ENCODE measurements at regions not wholly inside any gene's neighbourhood (a gene's known extent, or its start where the extent isn't known, plus 50 kb on each side); places are given as distances from the start of the nearest gene placed in this dataset.

- intact Hi-C loops (cut with DNase I), result no loop called here
- DNase-seq (no peak), ATAC-seq (no peak), FAIRE-seq (no peak)
- no peak for TF ChIP-seq CTCF (IDR thresholded peaks at IDR 0.05)
- 76 to 84% methylated on average over 1 of the region's 1 CpG for WGBS, 2 donors
- no peak overlapping the region for H3K27ac ChIP-seq
- no peaks in the 10 kb centered on the region for H3K9me3 ChIP-seq
- H3K4me3 ChIP-seq, result no peak overlapping the region
- no peaks in the 10 kb centered on the region for H3K4me1 ChIP-seq
- H3K27me3 ChIP-seq, result no peaks in the 10 kb centered on the region
- H3K36me3 ChIP-seq, result no peaks in the 10 kb centered on the region
Observed at GRCh38 chr21:35915030-35915429, 145.3 kb downstream of the SETD4 start.

- intact Hi-C loops (cut with DNase I), result no loop called here
- no peaks in the 10 kb centered on the region for H3K9me3 ChIP-seq
- no peaks in the 10 kb centered on the region for H3K4me1 ChIP-seq
- H3K27me3 ChIP-seq, result no peaks in the 10 kb centered on the region
- 81 to 82% methylated on average over 4 of the region's 4 CpGs for WGBS, 2 donors
- H3K27ac ChIP-seq, result no peak overlapping the region
- DNase-seq (no peak), ATAC-seq (peak in 1 of 4 donors; percentile 37), FAIRE-seq (no peak)
- TF ChIP-seq CTCF (IDR thresholded peaks at IDR 0.05), result no peak
- H3K36me3 ChIP-seq, result no peaks in the 10 kb centered on the region
- no peak overlapping the region for H3K4me3 ChIP-seq
Observed at GRCh38 chr21:35911412-35912191, 148.7 kb downstream of the SETD4 start.

- 60 to 78% methylated on average over 1 of the region's 1 CpG for WGBS, 2 donors
- DNase-seq (no peak), FAIRE-seq (no peak), ATAC-seq (no peak)
- no peaks in the 10 kb centered on the region for H3K27me3 ChIP-seq
- no peaks in the 10 kb centered on the region for H3K36me3 ChIP-seq
- intact Hi-C loops (cut with DNase I), result no loop called here
- H3K4me1 ChIP-seq, result no peaks in the 10 kb centered on the region
- no peak overlapping the region for H3K4me3 ChIP-seq
- H3K9me3 ChIP-seq, result no peaks in the 10 kb centered on the region
- H3K27ac ChIP-seq, result no peak overlapping the region
- TF ChIP-seq CTCF (IDR thresholded peaks at IDR 0.05), result no peak
Observed at GRCh38 chr21:35909456-35910223, 150.7 kb downstream of the SETD4 start.

GRCh38 chr21:35908311-35909078 lies 151.8 kb downstream of the SETD4 start:
- intact Hi-C loops (cut with DNase I), result no loop called here
- ATAC-seq, result no peak

More at GRCh38 chr21:35908311-35909078, 151.8 kb downstream of the SETD4 start:
- Histone ChIP-seq H3K27ac (no peak overlapping the region), H3K4me3 (no peak overlapping the region), H3K9me3 (no peaks in the 10 kb centered on the region), H3K36me3 (no peaks in the 10 kb centered on the region), H3K4me1 (no peaks in the 10 kb centered on the region), H3K27me3 (no peaks in the 10 kb centered on the region)
- DNase-seq, result no peak
- no peak for TF ChIP-seq CTCF (IDR thresholded peaks at IDR 0.05)
- FAIRE-seq, result no peak
- 92 to 93% methylated on average over 5 of the region's 5 CpGs for WGBS, 2 donors

Data from pancreas (tissue), 10 donors.